ENCODE measurements at regions not wholly inside any gene's neighbourhood (a gene's known extent, or its start where the extent isn't known, plus 50 kb on each side); places are given as distances from the start of the nearest gene placed in this dataset.

GRCh38 chr10:10014846-10015245 is 1002.8 kb upstream of the CELF2 start:
- intact Hi-C loops (cut with micrococcal nuclease; ENCODE audit: unreplicated experiment), result no loop called here
- no peaks in the 10 kb centered on the region for H3K79me2 ChIP-seq (ENCODE audit: low read depth)
- no peaks in the 10 kb centered on the region for H3K4me1 ChIP-seq (replicated peaks; ENCODE audit: insufficient read depth)
- no peak overlapping the region for H3K27ac ChIP-seq
- no peak overlapping the region for H3K4me2 ChIP-seq
- H2AFZ ChIP-seq, result no peak overlapping the region
- POLR2A ChIA-PET (ENCODE audit: unreplicated experiment), result no interaction called here
- H3F3A ChIP-seq (ENCODE audit: insufficient read depth, low read depth), result no peaks in the 10 kb centered on the region
- TF ChIP-seq EZH2 (IDR thresholded peaks at IDR 0.05; ENCODE audit: low read depth) (no peak), CTCF (conservative IDR thresholded peaks at IDR 0.05) (no peak)
- H3K9me3 ChIP-seq (ENCODE audit: insufficient read depth, low read depth), result no peaks in the 10 kb centered on the region
- no peaks in the 10 kb centered on the region for H3K9me2 ChIP-seq (ENCODE audit: insufficient read depth)
- CTCF ChIA-PET, result no interaction called here
- H3K4me3 ChIP-seq, result no peak overlapping the region
- DNase-seq, result no peak
- no peaks in the 10 kb centered on the region for H3K27me3 ChIP-seq (ENCODE audit: insufficient read depth, low read depth)
- H4K20me1 ChIP-seq (ENCODE audit: insufficient read depth), result no peaks in the 10 kb centered on the region
- no TSS peak for BruUV-seq (replicated peaks)
- H3K36me3 ChIP-seq (ENCODE audit: low read depth), result no peaks in the 10 kb centered on the region

GRCh38 chr10:10017716-10018115 is 1000.0 kb upstream of the CELF2 start:
- H3K79me2 ChIP-seq (ENCODE audit: low read depth), result no peaks in the 10 kb centered on the region
- ChIA-PET CTCF (no interaction called here), POLR2A (ENCODE audit: unreplicated experiment) (no interaction called here)
- BruUV-seq (replicated peaks), result no TSS peak
- no peak for DNase-seq
- no peaks in the 10 kb centered on the region for H3F3A ChIP-seq (ENCODE audit: insufficient read depth, low read depth)
- H3K4me2 ChIP-seq, result no peak overlapping the region
- no peaks in the 10 kb centered on the region for H3K9me3 ChIP-seq (ENCODE audit: insufficient read depth, low read depth)
- intact Hi-C loops (cut with micrococcal nuclease; ENCODE audit: unreplicated experiment), result no loop called here
- no peaks in the 10 kb centered on the region for H3K9me2 ChIP-seq (ENCODE audit: insufficient read depth)
- no peak for TF ChIP-seq EZH2 (IDR thresholded peaks at IDR 0.05; ENCODE audit: low read depth)
- TF ChIP-seq CTCF (conservative IDR thresholded peaks at IDR 0.05), result no peak
- no peaks in the 10 kb centered on the region for H3K4me1 ChIP-seq (replicated peaks; ENCODE audit: insufficient read depth)
- H4K20me1 ChIP-seq (ENCODE audit: insufficient read depth), result no peaks in the 10 kb centered on the region
- no peaks in the 10 kb centered on the region for H3K36me3 ChIP-seq (ENCODE audit: low read depth)
- no peak overlapping the region for H3K27ac ChIP-seq
- no peak overlapping the region for H2AFZ ChIP-seq
- H3K4me3 ChIP-seq, result no peak overlapping the region
- no peaks in the 10 kb centered on the region for H3K27me3 ChIP-seq (ENCODE audit: insufficient read depth, low read depth)

- Histone ChIP-seq H3K9me3 (ENCODE audit: insufficient read depth, low read depth) (no peaks in the 10 kb centered on the region), H3K9me2 (ENCODE audit: insufficient read depth) (no peaks in the 10 kb centered on the region), H4K20me1 (ENCODE audit: insufficient read depth) (no peaks in the 10 kb centered on the region), H3K79me2 (ENCODE audit: low read depth) (no peaks in the 10 kb centered on the region), H3K4me1 (replicated peaks; ENCODE audit: insufficient read depth) (no peaks in the 10 kb centered on the region), H3K27me3 (ENCODE audit: insufficient read depth, low read depth) (no peaks in the 10 kb centered on the region), H3F3A (ENCODE audit: insufficient read depth, low read depth) (no peaks in the 10 kb centered on the region), H2AFZ (no peak overlapping the region), H3K36me3 (ENCODE audit: low read depth) (no peaks in the 10 kb centered on the region), H3K27ac (no peak overlapping the region), H3K4me3 (no peak overlapping the region), H3K4me2 (no peak overlapping the region)
- ChIA-PET CTCF (no interaction called here), POLR2A (ENCODE audit: unreplicated experiment) (no interaction called here)
- no peak for DNase-seq
- TF ChIP-seq CTCF (conservative IDR thresholded peaks at IDR 0.05), result no peak
- no peak for TF ChIP-seq EZH2 (IDR thresholded peaks at IDR 0.05; ENCODE audit: low read depth)
- BruUV-seq (replicated peaks), result no TSS peak
- intact Hi-C loops (cut with micrococcal nuclease; ENCODE audit: unreplicated experiment), result no loop called here
Measured at GRCh38 chr10:10020945-10021344, 996.7 kb upstream of the CELF2 start.
